Fibroblast of the aortic adventitia (primary cell): ENCODE measurements at regions not wholly inside any gene's neighbourhood (a gene's known extent, or its start where the extent isn't known, plus 50 kb on each side); places are given as distances from the start of the nearest gene placed in this dataset.
"Not testable (repeated sequence)": the region's sequence is repeated elsewhere in the genome, so short reads cannot be mapped to it uniquely, and the experiment has no call there.

ENCODE experiments used
- DNase-seq: peaks from one replicate; pipeline ENCODE4 v3.0.0-alpha.2; 2010; ENCODE audit warnings: low read depth
- H3K4me3 ChIP-seq: 2 replicates; pipeline ENCODE4 v1.5.1; 2011; ENCODE audit warnings: low read depth, mild to moderate bottlenecking, control low read depth, low read length, moderate library complexity
- TF ChIP-seq, protein P1 (sequence below): IDR thresholded peaks from 2 replicates; pipeline ENCODE4 v1.5.1; 2011; ENCODE audit warnings: mild to moderate bottlenecking, low read length, control low read depth, inconsistent platforms; ENCODE audit not compliant: insufficient read depth

DNA sequence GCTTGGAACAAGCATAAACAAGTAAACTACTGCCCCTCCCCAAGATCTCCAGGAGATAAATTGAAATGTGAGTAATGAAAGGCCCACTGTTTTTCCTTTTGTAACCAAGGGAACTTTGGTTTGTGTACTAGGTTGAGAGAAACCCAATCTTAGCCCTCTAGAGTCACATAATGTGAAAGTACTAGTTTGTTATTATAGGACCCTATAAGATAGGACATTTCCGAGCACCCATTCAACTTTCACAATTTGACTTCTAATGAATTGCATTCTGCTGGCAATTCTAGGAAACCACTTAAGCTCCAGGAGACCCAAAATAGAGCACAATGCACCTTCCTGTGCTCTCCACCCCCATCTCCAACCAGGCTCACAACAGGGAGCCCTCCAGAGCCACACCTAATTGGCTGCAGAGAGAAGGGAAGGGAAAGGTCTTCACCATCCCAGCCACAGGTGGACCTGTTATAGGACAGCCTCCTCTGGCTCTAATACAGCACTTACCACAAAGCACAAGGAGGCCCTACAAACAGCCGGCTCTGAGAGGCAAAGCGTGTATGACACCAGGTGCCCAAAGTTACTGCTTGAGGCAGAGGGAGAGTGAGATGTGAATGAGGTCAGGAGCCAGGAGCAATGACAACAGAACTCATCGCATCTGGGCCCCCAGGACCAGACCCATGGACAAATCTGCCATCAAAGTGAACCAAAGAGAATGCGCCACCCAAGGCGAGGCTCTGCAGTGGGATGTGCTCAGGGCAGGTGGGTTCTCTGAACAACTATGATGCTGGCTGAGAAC lies 163.3 kb upstream of the NTF3 start:
- no peak overlapping the region for H3K4me3 ChIP-seq
- DNase-seq: no peak
- TF ChIP-seq, protein P1, sequence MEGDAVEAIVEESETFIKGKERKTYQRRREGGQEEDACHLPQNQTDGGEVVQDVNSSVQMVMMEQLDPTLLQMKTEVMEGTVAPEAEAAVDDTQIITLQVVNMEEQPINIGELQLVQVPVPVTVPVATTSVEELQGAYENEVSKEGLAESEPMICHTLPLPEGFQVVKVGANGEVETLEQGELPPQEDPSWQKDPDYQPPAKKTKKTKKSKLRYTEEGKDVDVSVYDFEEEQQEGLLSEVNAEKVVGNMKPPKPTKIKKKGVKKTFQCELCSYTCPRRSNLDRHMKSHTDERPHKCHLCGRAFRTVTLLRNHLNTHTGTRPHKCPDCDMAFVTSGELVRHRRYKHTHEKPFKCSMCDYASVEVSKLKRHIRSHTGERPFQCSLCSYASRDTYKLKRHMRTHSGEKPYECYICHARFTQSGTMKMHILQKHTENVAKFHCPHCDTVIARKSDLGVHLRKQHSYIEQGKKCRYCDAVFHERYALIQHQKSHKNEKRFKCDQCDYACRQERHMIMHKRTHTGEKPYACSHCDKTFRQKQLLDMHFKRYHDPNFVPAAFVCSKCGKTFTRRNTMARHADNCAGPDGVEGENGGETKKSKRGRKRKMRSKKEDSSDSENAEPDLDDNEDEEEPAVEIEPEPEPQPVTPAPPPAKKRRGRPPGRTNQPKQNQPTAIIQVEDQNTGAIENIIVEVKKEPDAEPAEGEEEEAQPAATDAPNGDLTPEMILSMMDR: no peak

GRCh38 chr12:5269846-5270245 lies 162.1 kb upstream of the NTF3 start:
- no peak overlapping the region for H3K4me3 ChIP-seq
- no peak for DNase-seq
- TF ChIP-seq, protein P1: no peak

GRCh38 chr12:5272018-5272785 lies 159.7 kb upstream of the NTF3 start:
- DNase-seq: no peak
- no peak overlapping the region for H3K4me3 ChIP-seq
- TF ChIP-seq, protein P1: no peak

GRCh38 chr12:5273709-5274108 lies 158.2 kb upstream of the NTF3 start:
- no peak overlapping the region for H3K4me3 ChIP-seq
- TF ChIP-seq, protein P1: no peak
- DNase-seq: no peak

DNA sequence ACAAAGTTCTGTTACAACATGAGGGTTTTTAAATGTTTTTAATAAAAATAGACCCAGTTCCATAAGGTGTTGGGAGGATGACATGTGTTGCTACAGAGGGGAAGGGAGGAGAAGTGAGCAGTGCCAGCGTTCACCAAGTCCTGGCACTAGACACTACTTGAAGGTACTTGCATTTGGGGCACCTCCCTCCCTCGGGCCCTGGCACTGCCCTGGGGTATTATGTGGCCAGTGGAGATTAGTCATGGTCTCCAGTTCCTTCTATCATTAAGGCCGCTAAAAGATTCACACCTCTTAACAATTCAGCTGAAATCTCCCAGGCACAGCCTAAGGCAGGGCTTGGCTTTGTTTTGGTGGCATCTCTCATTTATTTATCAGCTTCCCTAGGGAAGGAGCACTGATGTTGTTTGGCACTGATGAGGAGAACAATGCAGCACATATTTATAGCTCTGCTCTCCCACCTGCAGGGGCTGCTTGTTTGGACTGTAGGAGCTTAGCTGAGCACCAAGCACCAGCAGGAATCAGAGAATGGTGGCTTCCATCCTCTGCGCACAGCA lies 155.5 kb upstream of the NTF3 start:
- TF ChIP-seq, protein P1: no peak
- no peak for DNase-seq
- H3K4me3 ChIP-seq: no peak overlapping the region

GRCh38 chr12:5280086-5280485 lies 151.8 kb upstream of the NTF3 start:
- no peak overlapping the region for H3K4me3 ChIP-seq
- DNase-seq: no peak
- TF ChIP-seq, protein P1: no peak

- H3K4me3 ChIP-seq, DNase-seq: not testable (repeated sequence)
These were observed 141.5 kb upstream of the NTF3 start for GRCh38 chr12:5290368-5290767.
